ENCODE measurements at regions not wholly inside any gene's neighbourhood (a gene's known extent, or its start where the extent isn't known, plus 50 kb on each side); places are given as distances from the start of the nearest gene placed in this dataset.

- H3K9me3 ChIP-seq (ENCODE audit: low read length): no peaks in the 10 kb centered on the region
- H3K4me3 ChIP-seq (ENCODE audit: low read depth, low read length, poor library complexity, severe bottlenecking): no peak overlapping the region
- H3K27ac ChIP-seq (ENCODE audit: low read depth, low read length, poor library complexity, severe bottlenecking): no peak overlapping the region
- BruUV-seq (replicated peaks): no TSS peak
- H3K4me1 ChIP-seq (ENCODE audit: insufficient read depth, low read length, poor library complexity, severe bottlenecking): peaks cover 24% of the 10 kb centered on the region
- peak overlapping the region; percentile 16; the same call in 1 of the 2 replicates for H3K4me2 ChIP-seq (ENCODE audit: low read length)
- POLR2A ChIA-PET: interaction anchor here (0.9 to 1.4 kb wide), 6 partner anchors 9 to 614 kb away, joined by 3 to 5 read pairs (median 4); no protein-coding TSS in a partner anchor
- DNase-seq (ENCODE audit: low spot score): peak; percentile 29
- no peak for TF ChIP-seq CTCF (conservative IDR thresholded peaks at IDR 0.05; ENCODE audit: low read length)
- no peak for TF ChIP-seq EZH2phosphoT487 (IDR thresholded peaks at IDR 0.05; ENCODE audit: borderline replicate concordance, low read depth, low read length)
- no peaks in the 10 kb centered on the region for H3K79me2 ChIP-seq (ENCODE audit: insufficient read depth, low read depth, low read length)
- intact Hi-C loops (cut with micrococcal nuclease; ENCODE audit: unreplicated experiment): loop anchor here (5.0 kb wide), 1 partner anchor 317 kb away; no protein-coding TSS in a partner anchor
- peak overlapping the region; percentile 21; the same call in 1 of the 2 replicates for H2AFZ ChIP-seq (ENCODE audit: low read length)
- H3K36me3 ChIP-seq (ENCODE audit: insufficient read depth, low read length): no peaks in the 10 kb centered on the region
- CTCF ChIA-PET (ENCODE audit: unreplicated experiment): no interaction called here
- no peaks in the 10 kb centered on the region for H4K20me1 ChIP-seq (ENCODE audit: insufficient read depth, low read length)
- H3K9me2 ChIP-seq (ENCODE audit: insufficient read depth, low read length): no peaks in the 10 kb centered on the region
Measured at GRCh38 chr13:40070357-40070756, 414.9 kb downstream of the COG6 start.

GRCh38 chr13:40072663-40073120 lies 417.2 kb downstream of the COG6 start:
- H2AFZ ChIP-seq (ENCODE audit: low read length): no peak overlapping the region
- POLR2A ChIA-PET: no interaction called here
- no peaks in the 10 kb centered on the region for H3K79me2 ChIP-seq (ENCODE audit: insufficient read depth, low read depth, low read length)
- H3K4me1 ChIP-seq (ENCODE audit: insufficient read depth, low read length, poor library complexity, severe bottlenecking): peaks cover 24% of the 10 kb centered on the region
- no peaks in the 10 kb centered on the region for H3K9me3 ChIP-seq (ENCODE audit: low read length)
- intact Hi-C loops (cut with micrococcal nuclease; ENCODE audit: unreplicated experiment): loop anchor here (5.0 kb wide), 1 partner anchor 315 kb away; no protein-coding TSS in a partner anchor
- CTCF ChIA-PET (ENCODE audit: unreplicated experiment): no interaction called here
- H4K20me1 ChIP-seq (ENCODE audit: insufficient read depth, low read length): no peaks in the 10 kb centered on the region
- no TSS peak for BruUV-seq (replicated peaks)
- no peak overlapping the region for H3K4me2 ChIP-seq (ENCODE audit: low read length)
- H3K36me3 ChIP-seq (ENCODE audit: insufficient read depth, low read length): no peaks in the 10 kb centered on the region
- H3K4me3 ChIP-seq (ENCODE audit: low read depth, low read length, poor library complexity, severe bottlenecking): no peak overlapping the region
- TF ChIP-seq EZH2phosphoT487 (IDR thresholded peaks at IDR 0.05; ENCODE audit: borderline replicate concordance, low read depth, low read length): no peak
- TF ChIP-seq CTCF (conservative IDR thresholded peaks at IDR 0.05; ENCODE audit: low read length): no peak; the same call in 1 of the 2 replicates
- no peak for DNase-seq (ENCODE audit: low spot score)
- H3K9me2 ChIP-seq (ENCODE audit: insufficient read depth, low read length): no peaks in the 10 kb centered on the region
- no peak overlapping the region for H3K27ac ChIP-seq (ENCODE audit: low read depth, low read length, poor library complexity, severe bottlenecking)

GRCh38 chr13:40074338-40074737 lies 418.9 kb downstream of the COG6 start:
- Histone ChIP-seq H3K9me2 (ENCODE audit: insufficient read depth, low read length) (no peaks in the 10 kb centered on the region), H3K4me2 (ENCODE audit: low read length) (no peak overlapping the region), H3K36me3 (ENCODE audit: insufficient read depth, low read length) (no peaks in the 10 kb centered on the region), H4K20me1 (ENCODE audit: insufficient read depth, low read length) (no peaks in the 10 kb centered on the region), H3K9me3 (ENCODE audit: low read length) (no peaks in the 10 kb centered on the region), H3K79me2 (ENCODE audit: insufficient read depth, low read depth, low read length) (no peaks in the 10 kb centered on the region), H3K4me3 (ENCODE audit: low read depth, low read length, poor library complexity, severe bottlenecking) (no peak overlapping the region), H3K27ac (ENCODE audit: low read depth, low read length, poor library complexity, severe bottlenecking) (no peak overlapping the region), H3K4me1 (ENCODE audit: insufficient read depth, low read length, poor library complexity, severe bottlenecking) (peaks cover 19% of the 10 kb centered on the region), H2AFZ (ENCODE audit: low read length) (no peak overlapping the region)
- no TSS peak for BruUV-seq (replicated peaks)
- ChIA-PET CTCF (ENCODE audit: unreplicated experiment) (no interaction called here), POLR2A (interaction anchor here (0.6 to 1.0 kb wide), 2 partner anchors 130 to 410 kb away, joined by 3 to 4 read pairs; no protein-coding TSS in a partner anchor)
- TF ChIP-seq EZH2phosphoT487 (IDR thresholded peaks at IDR 0.05; ENCODE audit: borderline replicate concordance, low read depth, low read length): no peak
- TF ChIP-seq CTCF (conservative IDR thresholded peaks at IDR 0.05; ENCODE audit: low read length): no peak
- intact Hi-C loops (cut with micrococcal nuclease; ENCODE audit: unreplicated experiment): loop anchor here (5.0 kb wide), 1 partner anchor 313 kb away; no protein-coding TSS in a partner anchor
- no peak for DNase-seq (ENCODE audit: low spot score)
